Activated CD4-positive, alpha-beta T cell treated with anti-CD3 and anti-CD28 coated beads, Interleukin-2, Interleukin-6, amounts not matched to agents 100 ng/mL and 50 ng/mL, durations not matched to agents 16 hours and 8 hours (primary cell): ENCODE measurements at regions not wholly inside any gene's neighbourhood (a gene's known extent, or its start where the extent isn't known, plus 50 kb on each side); places are given as distances from the start of the nearest gene placed in this dataset.

ENCODE experiments used
- DNase-seq: peaks from one replicate; pipeline ENCODE4 v3.0.0-alpha.2; 2020

GRCh38 chr5:172568308-172568910, 72.7 kb upstream of the NEURL1B start:
- no peak for DNase-seq

GRCh38 chr5:172567843-172568242, 73.2 kb upstream of the NEURL1B start:
- DNase-seq, result no peak

- no peak for DNase-seq
These were observed 73.8 kb upstream of the NEURL1B start for GRCh38 chr5:172567294-172567693.

GRCh38 chr5:172565931-172566665, 75.0 kb upstream of the NEURL1B start:
- DNase-seq, result no peak

GRCh38 chr5:172565455-172565854, 75.6 kb upstream of the NEURL1B start:
- no peak for DNase-seq

GRCh38 chr5:172564883-172565282, 76.2 kb upstream of the NEURL1B start:
- no peak for DNase-seq

GRCh38 chr5:172564188-172564587, 76.9 kb upstream of the NEURL1B start:
- DNase-seq, result no peak

- DNase-seq, result no peak
These were observed 78.6 kb upstream of the NEURL1B start for GRCh38 chr5:172562443-172562842.

- no peak for DNase-seq
These were observed 79.9 kb upstream of the NEURL1B start for GRCh38 chr5:172561151-172561550.

GRCh38 chr5:172559004-172559932, 81.8 kb upstream of the NEURL1B start:
- DNase-seq, result no peak

- no peak for DNase-seq
These were observed 82.7 kb upstream of the NEURL1B start for GRCh38 chr5:172558076-172558976.

GRCh38 chr5:172556971-172557461, 84.0 kb upstream of the NEURL1B start:
- no peak for DNase-seq

GRCh38 chr5:172556262-172556661, 84.8 kb upstream of the NEURL1B start:
- DNase-seq, result no peak

- DNase-seq, result no peak
These were observed 86.5 kb upstream of the NEURL1B start for GRCh38 chr5:172554562-172554961.

- DNase-seq, result no peak
These were observed 87.2 kb upstream of the NEURL1B start for GRCh38 chr5:172553903-172554302.

- DNase-seq, result no peak
These were observed 87.9 kb upstream of the NEURL1B start for GRCh38 chr5:172553167-172553566.

GRCh38 chr5:172550996-172551395, 90.1 kb upstream of the NEURL1B start:
- DNase-seq, result no peak

- no peak for DNase-seq
These were observed 90.8 kb upstream of the NEURL1B start for GRCh38 chr5:172550096-172550765.

GRCh38 chr5:172549696-172550095, 91.4 kb upstream of the NEURL1B start:
- no peak for DNase-seq

- no peak for DNase-seq
These were observed 91.9 kb upstream of the NEURL1B start for GRCh38 chr5:172548981-172549687.

- DNase-seq, result no peak
These were observed 92.7 kb upstream of the NEURL1B start for GRCh38 chr5:172548311-172548731.
